ENCODE measurements at regions not wholly inside any gene's neighbourhood (a gene's known extent, or its start where the extent isn't known, plus 50 kb on each side); places are given as distances from the start of the nearest gene placed in this dataset.
"Not testable (repeated sequence)": the region's sequence is repeated elsewhere in the genome, so short reads cannot be mapped to it uniquely, and the experiment has no call there.

DNA sequence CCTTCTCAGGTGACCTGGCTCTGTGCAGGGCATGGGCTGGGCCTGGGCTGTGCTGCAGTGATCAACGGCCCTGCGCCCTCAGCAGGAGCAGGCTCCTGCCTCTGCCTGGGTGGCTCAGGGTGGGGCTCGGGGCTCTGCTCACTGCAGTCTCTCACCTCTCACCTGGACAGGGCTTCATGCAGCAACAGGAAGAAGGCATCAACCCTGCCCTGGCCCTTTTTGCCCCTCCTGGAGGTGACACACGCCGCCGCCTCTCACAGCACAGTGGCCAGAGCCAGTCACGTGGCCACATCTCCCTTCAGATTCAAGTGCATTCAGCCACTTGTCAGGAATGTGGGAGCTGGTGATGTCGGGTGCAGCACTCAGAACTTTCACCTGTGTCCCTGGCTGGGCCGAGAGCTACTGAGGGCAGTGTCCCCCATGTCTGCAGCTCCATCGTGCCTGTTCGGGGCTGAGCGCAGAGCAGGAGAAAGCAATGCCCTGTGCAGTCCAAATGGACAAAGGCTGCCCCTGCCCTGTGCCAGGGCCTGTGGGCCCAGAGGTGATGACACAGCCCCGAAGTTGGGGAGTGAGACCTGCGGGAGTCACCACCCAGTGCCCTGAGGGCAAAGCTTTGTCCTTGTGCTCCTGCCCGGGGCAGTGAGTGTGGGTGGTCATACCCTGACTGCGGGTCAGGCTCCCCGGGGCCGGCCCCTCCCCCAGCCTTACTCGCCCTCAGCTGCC is 314.0 kb downstream of the PTPRU start:
- Histone ChIP-seq H4K20me1 (ENCODE audit: insufficient read depth) (no peaks in the 10 kb centered on the region), H3K79me2 (ENCODE audit: insufficient read depth, low read depth) (no peaks in the 10 kb centered on the region), H3K4me3 (IDR thresholded peaks at IDR 0.05; ENCODE audit: insufficient read depth, low read depth, low read length) (no peak overlapping the region), H3K27ac (no peak overlapping the region), H2AFZ (ENCODE audit: low read depth) (no peak overlapping the region), H3K4me1 (ENCODE audit: low read depth, poor library complexity, severe bottlenecking) (no peaks in the 10 kb centered on the region), H3K9ac (no peak overlapping the region), H3K36me3 (ENCODE audit: insufficient read depth) (no peaks in the 10 kb centered on the region), H3K4me2 (no peak overlapping the region), H3K27me3 (ENCODE audit: insufficient read depth, low read depth) (no peaks in the 10 kb centered on the region)
- TF ChIP-seq, protein P1, sequence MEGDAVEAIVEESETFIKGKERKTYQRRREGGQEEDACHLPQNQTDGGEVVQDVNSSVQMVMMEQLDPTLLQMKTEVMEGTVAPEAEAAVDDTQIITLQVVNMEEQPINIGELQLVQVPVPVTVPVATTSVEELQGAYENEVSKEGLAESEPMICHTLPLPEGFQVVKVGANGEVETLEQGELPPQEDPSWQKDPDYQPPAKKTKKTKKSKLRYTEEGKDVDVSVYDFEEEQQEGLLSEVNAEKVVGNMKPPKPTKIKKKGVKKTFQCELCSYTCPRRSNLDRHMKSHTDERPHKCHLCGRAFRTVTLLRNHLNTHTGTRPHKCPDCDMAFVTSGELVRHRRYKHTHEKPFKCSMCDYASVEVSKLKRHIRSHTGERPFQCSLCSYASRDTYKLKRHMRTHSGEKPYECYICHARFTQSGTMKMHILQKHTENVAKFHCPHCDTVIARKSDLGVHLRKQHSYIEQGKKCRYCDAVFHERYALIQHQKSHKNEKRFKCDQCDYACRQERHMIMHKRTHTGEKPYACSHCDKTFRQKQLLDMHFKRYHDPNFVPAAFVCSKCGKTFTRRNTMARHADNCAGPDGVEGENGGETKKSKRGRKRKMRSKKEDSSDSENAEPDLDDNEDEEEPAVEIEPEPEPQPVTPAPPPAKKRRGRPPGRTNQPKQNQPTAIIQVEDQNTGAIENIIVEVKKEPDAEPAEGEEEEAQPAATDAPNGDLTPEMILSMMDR (conservative IDR thresholded peaks at IDR 0.05; ENCODE audit: low read depth, low read length): no peak

DNA sequence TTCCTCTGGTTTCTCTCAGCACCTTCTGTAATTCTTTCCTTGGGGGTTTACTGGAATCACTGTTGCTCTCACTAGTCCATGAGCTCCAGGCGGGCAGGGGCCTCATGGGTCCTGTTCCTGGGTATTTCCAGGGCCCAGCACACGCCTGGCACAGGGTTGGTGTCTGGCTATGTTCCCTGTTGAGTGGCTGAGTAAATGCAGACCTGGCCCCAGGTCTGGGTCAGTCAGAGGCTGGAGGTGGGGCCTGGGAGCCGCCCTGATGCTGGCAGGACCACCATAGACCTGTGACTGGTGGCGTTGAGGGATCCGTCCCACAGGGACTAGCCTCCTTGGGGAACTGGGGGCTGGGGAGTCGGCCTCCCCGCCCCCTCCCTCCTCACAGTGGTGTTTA is 313.4 kb downstream of the PTPRU start:
- H3K4me1 ChIP-seq (ENCODE audit: low read depth, poor library complexity, severe bottlenecking); H3K36me3 ChIP-seq (ENCODE audit: insufficient read depth); H3K27ac ChIP-seq; H2AFZ ChIP-seq (ENCODE audit: low read depth); H3K27me3 ChIP-seq (ENCODE audit: insufficient read depth, low read depth); H3K79me2 ChIP-seq (ENCODE audit: insufficient read depth, low read depth); H4K20me1 ChIP-seq (ENCODE audit: insufficient read depth); H3K4me2 ChIP-seq; H3K9ac ChIP-seq; H3K4me3 ChIP-seq (IDR thresholded peaks at IDR 0.05; ENCODE audit: insufficient read depth, low read depth, low read length): not testable (repeated sequence)

DNA sequence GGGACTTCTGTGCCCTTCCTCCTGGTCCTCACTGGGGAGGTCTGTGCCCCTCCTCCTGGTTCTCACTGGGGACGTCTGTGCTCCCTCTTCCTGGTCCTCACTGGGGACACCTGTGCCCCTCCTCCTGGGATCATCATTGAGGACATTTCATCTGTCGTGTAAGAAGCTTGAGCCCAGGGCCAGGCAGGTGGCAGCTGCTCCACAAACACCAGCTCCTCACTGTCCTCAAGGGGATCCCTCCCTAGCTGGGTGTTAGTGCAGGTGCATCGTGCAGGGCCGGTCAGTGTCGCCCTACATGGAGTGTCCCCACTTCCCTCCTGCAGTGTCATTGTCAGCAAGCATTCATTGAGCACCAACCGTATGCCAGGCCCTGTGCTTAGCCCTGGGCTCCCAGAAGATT is 312.7 kb downstream of the PTPRU start:
- H3K27me3 ChIP-seq (ENCODE audit: insufficient read depth, low read depth): no peaks in the 10 kb centered on the region
- no peak overlapping the region for H2AFZ ChIP-seq (ENCODE audit: low read depth)
- H3K4me1 ChIP-seq (ENCODE audit: low read depth, poor library complexity, severe bottlenecking): no peaks in the 10 kb centered on the region
- no peaks in the 10 kb centered on the region for H4K20me1 ChIP-seq (ENCODE audit: insufficient read depth)
- no peaks in the 10 kb centered on the region for H3K79me2 ChIP-seq (ENCODE audit: insufficient read depth, low read depth)
- H3K27ac ChIP-seq: no peak overlapping the region
- H3K36me3 ChIP-seq (ENCODE audit: insufficient read depth): no peaks in the 10 kb centered on the region
- no peak overlapping the region for H3K4me2 ChIP-seq
- H3K4me3 ChIP-seq (IDR thresholded peaks at IDR 0.05; ENCODE audit: insufficient read depth, low read depth, low read length): no peak overlapping the region
- H3K9ac ChIP-seq: no peak overlapping the region
- TF ChIP-seq, protein P1 (conservative IDR thresholded peaks at IDR 0.05; ENCODE audit: low read depth, low read length): no peak

DNA sequence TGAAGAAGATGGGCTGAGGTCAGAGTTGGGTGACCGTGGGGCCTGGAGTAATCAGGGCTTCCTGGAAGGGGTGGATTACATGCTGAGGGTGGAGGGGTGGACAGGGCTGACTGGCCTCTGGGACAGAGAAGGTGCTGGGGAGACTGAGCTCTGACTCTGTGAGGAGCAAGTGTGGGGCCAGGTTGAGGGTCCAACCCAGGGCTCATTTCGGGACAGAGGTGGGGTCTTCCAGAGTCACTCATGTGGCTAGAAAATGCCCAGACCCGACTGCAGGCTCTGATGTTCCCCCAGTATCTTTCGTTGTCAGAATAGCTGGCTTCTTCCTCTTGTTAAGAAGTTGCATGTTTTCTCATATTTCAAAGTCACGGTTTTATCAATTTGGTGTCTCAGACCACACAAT is 311.8 kb downstream of the PTPRU start:
- Histone ChIP-seq H3K27me3 (ENCODE audit: insufficient read depth, low read depth) (no peaks in the 10 kb centered on the region), H4K20me1 (ENCODE audit: insufficient read depth) (no peaks in the 10 kb centered on the region), H3K27ac (no peak overlapping the region), H2AFZ (ENCODE audit: low read depth) (no peak overlapping the region), H3K4me3 (IDR thresholded peaks at IDR 0.05; ENCODE audit: insufficient read depth, low read depth, low read length) (no peak overlapping the region), H3K4me2 (no peak overlapping the region), H3K79me2 (ENCODE audit: insufficient read depth, low read depth) (no peaks in the 10 kb centered on the region), H3K9ac (no peak overlapping the region), H3K4me1 (ENCODE audit: low read depth, poor library complexity, severe bottlenecking) (no peaks in the 10 kb centered on the region), H3K36me3 (ENCODE audit: insufficient read depth) (no peaks in the 10 kb centered on the region)
- TF ChIP-seq, protein P1 (conservative IDR thresholded peaks at IDR 0.05; ENCODE audit: low read depth, low read length): no peak

DNA sequence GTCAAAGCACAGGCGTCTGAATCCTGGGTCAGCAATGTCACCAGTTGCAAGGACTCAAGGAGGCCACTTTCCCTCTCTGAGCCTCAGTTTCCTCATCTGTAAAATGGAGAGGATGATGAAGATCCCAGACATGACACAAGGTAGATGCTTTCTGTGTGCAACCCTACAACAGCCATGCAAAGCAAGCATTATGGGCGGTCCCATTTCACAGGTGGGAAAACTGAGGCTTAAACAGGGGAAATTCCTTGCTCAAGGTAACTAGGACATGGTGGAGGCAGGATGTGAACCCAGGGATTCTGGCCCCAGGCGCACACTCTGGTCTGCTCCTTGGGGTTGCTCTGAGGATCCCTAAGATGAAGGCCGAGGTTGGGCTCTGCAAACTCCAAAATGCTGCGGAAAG is 311.0 kb downstream of the PTPRU start:
- TF ChIP-seq, protein P1 (conservative IDR thresholded peaks at IDR 0.05; ENCODE audit: low read depth, low read length): no peak

More for the DNA sequence above, 311.0 kb downstream of the PTPRU start:
- H3K79me2 ChIP-seq (ENCODE audit: insufficient read depth, low read depth): no peaks in the 10 kb centered on the region
- H3K27me3 ChIP-seq (ENCODE audit: insufficient read depth, low read depth): no peaks in the 10 kb centered on the region
- H4K20me1 ChIP-seq (ENCODE audit: insufficient read depth): no peaks in the 10 kb centered on the region
- no peak overlapping the region for H3K27ac ChIP-seq
- H3K36me3 ChIP-seq (ENCODE audit: insufficient read depth): no peaks in the 10 kb centered on the region
- no peak overlapping the region for H3K4me3 ChIP-seq (IDR thresholded peaks at IDR 0.05; ENCODE audit: insufficient read depth, low read depth, low read length)
- no peak overlapping the region for H3K4me2 ChIP-seq
- no peak overlapping the region for H3K9ac ChIP-seq
- H3K4me1 ChIP-seq (ENCODE audit: low read depth, poor library complexity, severe bottlenecking): no peaks in the 10 kb centered on the region
- H2AFZ ChIP-seq (ENCODE audit: low read depth): no peak overlapping the region

Data from KMS-11 (cell line).